Stimulated activated CD4-positive, alpha-beta T cell treated with anti-CD3 and anti-CD28 coated beads, TNF-alpha, amount 100 ng/mL, for 48 hours (primary cell): ENCODE measurements at regions not wholly inside any gene's neighbourhood (a gene's known extent, or its start where the extent isn't known, plus 50 kb on each side); places are given as distances from the start of the nearest gene placed in this dataset.

Experiments
- DNase-seq, 3 donors: peaks; one replicate each; pipeline ENCODE4 v3.0.0-alpha.2; 2020; ENCODE audit warnings: low read depth in 3 of 3

GRCh38 chr12:38969706-38970105 lies 64.3 kb upstream of the CPNE8 start:
- no peak for DNase-seq

GRCh38 chr12:38961683-38962082 lies 56.3 kb upstream of the CPNE8 start:
- no peak for DNase-seq

- no peak for DNase-seq
These were observed 55.6 kb upstream of the CPNE8 start for GRCh38 chr12:38961012-38961411.

GRCh38 chr12:38956337-38956736 lies 50.9 kb upstream of the CPNE8 start:
- DNase-seq: no peak
